HepG2 (cell line): ENCODE measurements at regions not wholly inside any gene's neighbourhood (a gene's known extent, or its start where the extent isn't known, plus 50 kb on each side); places are given as distances from the start of the nearest gene placed in this dataset.

Experiments used
- FOSL2 ChIP-seq: sonication (generic); formaldehyde crosslinking; IDR thresholded peaks from 2 replicates; pipeline ENCODE4 v1.4.0; 2020; ENCODE audit warnings: missing genetic modification reagents
- KIAA2018 ChIP-seq: sonication (generic); formaldehyde crosslinking; IDR thresholded peaks from 2 replicates; pipeline ENCODE4 v1.5.0; 2020; ENCODE audit warnings: mild to moderate bottlenecking, missing genetic modification reagents, borderline replicate concordance
- MED13 ChIP-seq: sonication (generic); formaldehyde crosslinking; IDR thresholded peaks from 2 replicates; pipeline ENCODE4 v1.5.0; 2020; ENCODE audit warnings: missing genetic modification reagents
- MLLT10 ChIP-seq: sonication (generic); formaldehyde crosslinking; IDR thresholded peaks from 2 replicates; pipeline ENCODE4 v1.4.0; 2020; ENCODE audit warnings: missing genetic modification reagents
- NFE2 ChIP-seq: sonication (generic); formaldehyde crosslinking; IDR thresholded peaks from 2 replicates; pipeline ENCODE4 v1.4.0; 2020; ENCODE audit warnings: missing genetic modification reagents
- SIN3B ChIP-seq: fragments of 150-350 bp; IDR thresholded peaks from 2 replicates; pipeline ENCODE4 v1.6.1; 2014; ENCODE audit warnings: low read length
- SOX5 ChIP-seq: IDR thresholded peaks from 2 replicates; pipeline ENCODE4 v1.6.1; 2016; ENCODE audit warnings: borderline replicate concordance
- ZNF652 ChIP-seq: IDR thresholded peaks from 2 replicates; pipeline ENCODE4 v1.6.1; 2016; ENCODE audit warnings: low read depth, borderline replicate concordance
- ZNF75D ChIP-seq: sonication (generic); formaldehyde crosslinking; IDR thresholded peaks from 2 replicates; pipeline ENCODE4 v1.8.1; 2023; ENCODE audit warnings: missing genetic modification reagents, mild to moderate bottlenecking, borderline replicate concordance
- ZNF761 ChIP-seq: sonication (generic); formaldehyde crosslinking; conservative IDR thresholded peaks from 2 replicates; pipeline ENCODE4 v1.4.0; 2020; ENCODE audit warnings: mild to moderate bottlenecking, missing genetic modification reagents
- ZNF83 ChIP-seq: sonication (generic); formaldehyde crosslinking; IDR thresholded peaks from 2 replicates; pipeline ENCODE4 v1.4.0; 2020; ENCODE audit warnings: missing genetic modification reagents, mild to moderate bottlenecking, borderline replicate concordance
- ZXDC ChIP-seq: sonication (generic); formaldehyde crosslinking; IDR thresholded peaks from 2 replicates; pipeline ENCODE4 v1.5.0; 2020; ENCODE audit warnings: mild to moderate bottlenecking, missing genetic modification reagents
- TF ChIP-seq, protein P1 (sequence below): sonication (generic); formaldehyde crosslinking; IDR thresholded peaks from 2 replicates; pipeline ENCODE4 v1.4.0; 2020; ENCODE audit warnings: mild to moderate bottlenecking, missing genetic modification reagents
- TF ChIP-seq, protein P2 (sequence below): fragments of 450-650 bp; IDR thresholded peaks from 2 replicates; pipeline ENCODE4 v1.6.1; 2017

- TF ChIP-seq, protein P1, sequence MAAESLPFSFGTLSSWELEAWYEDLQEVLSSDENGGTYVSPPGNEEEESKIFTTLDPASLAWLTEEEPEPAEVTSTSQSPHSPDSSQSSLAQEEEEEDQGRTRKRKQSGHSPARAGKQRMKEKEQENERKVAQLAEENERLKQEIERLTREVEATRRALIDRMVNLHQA (CRISPR knock-in tag), result no peak
- TF ChIP-seq ZXDC (CRISPR knock-in tag) (no peak), SOX5 (CRISPR knock-in tag) (peak; percentile 38; the same call in 1 of the 2 replicates), ZNF652 (no peak), FOSL2 (CRISPR knock-in tag) (peak; percentile 36), KIAA2018 (CRISPR knock-in tag) (no peak), MLLT10 (CRISPR knock-in tag) (no peak), ZNF83 (CRISPR knock-in tag) (no peak), ZNF75D (CRISPR knock-in tag) (no peak), NFE2 (CRISPR knock-in tag) (no peak), MED13 (CRISPR knock-in tag) (no peak), ZNF761 (CRISPR knock-in tag) (no peak), SIN3B (no peak)
- TF ChIP-seq, protein P2, sequence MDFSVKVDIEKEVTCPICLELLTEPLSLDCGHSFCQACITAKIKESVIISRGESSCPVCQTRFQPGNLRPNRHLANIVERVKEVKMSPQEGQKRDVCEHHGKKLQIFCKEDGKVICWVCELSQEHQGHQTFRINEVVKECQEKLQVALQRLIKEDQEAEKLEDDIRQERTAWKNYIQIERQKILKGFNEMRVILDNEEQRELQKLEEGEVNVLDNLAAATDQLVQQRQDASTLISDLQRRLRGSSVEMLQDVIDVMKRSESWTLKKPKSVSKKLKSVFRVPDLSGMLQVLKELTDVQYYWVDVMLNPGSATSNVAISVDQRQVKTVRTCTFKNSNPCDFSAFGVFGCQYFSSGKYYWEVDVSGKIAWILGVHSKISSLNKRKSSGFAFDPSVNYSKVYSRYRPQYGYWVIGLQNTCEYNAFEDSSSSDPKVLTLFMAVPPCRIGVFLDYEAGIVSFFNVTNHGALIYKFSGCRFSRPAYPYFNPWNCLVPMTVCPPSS, result no peak
Observed at GRCh38 chr6:113694278-113695077, 162.7 kb upstream of the MARCKS start (continued).
